Germinal center (tissue), 1 donor: ENCODE measurements at regions not wholly inside any gene's neighbourhood (a gene's known extent, or its start where the extent isn't known, plus 50 kb on each side); places are given as distances from the start of the nearest gene placed in this dataset.
"Not testable (repeated sequence)": the region's sequence is repeated elsewhere in the genome, so short reads cannot be mapped to it uniquely, and the experiment has no call there.

Experiments used
- DNase-seq: peaks from one replicate; pipeline ENCODE4 v3.0.0; 2012; ENCODE audit warnings: mixed read lengths, low spot score

DNA sequence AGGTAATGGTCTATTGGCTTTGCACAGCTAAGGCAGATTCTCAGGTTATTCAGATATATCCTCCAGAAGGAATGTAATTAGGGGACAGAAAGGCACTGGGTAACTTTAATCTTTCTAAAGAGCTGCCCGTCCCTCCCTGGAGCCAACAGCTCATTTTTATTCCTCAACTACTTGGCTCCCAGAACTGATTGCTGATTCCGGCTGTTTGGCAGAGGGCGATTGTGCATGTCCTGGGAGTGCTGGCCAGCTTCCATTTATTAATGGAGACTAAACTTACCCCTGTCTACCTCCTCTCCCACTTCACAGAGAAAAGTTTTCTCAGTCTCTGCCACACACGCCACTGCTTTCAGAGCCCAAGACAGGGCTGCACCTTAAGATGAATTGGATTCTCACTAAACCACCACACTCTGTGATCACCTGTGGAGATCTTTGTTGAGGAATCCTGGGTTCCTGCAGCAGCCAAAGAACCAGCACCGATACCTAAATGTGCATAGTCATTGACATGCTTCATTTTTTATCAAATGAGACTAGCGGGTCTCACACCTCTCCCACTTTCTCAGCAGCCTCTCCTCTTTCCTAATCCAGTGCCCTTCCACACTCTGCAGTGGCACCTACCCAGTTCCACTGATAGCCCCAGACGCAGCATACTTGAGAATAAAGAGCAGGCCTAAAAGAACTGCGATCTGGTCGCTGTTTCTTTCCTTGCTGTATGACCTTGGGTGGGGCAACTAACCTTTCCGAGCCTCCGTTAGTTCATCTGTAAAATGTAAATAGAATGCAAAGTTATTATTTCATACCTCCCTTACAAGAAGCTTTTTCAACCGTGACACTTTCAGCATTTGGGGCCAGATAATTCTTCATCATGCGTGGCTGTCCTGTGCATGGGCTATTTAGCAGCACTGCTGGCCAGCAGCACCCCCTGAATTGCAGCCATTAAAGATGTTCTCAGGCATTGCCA is 648.7 kb downstream of the UQCRFS1 start:
- no peak for DNase-seq

DNA sequence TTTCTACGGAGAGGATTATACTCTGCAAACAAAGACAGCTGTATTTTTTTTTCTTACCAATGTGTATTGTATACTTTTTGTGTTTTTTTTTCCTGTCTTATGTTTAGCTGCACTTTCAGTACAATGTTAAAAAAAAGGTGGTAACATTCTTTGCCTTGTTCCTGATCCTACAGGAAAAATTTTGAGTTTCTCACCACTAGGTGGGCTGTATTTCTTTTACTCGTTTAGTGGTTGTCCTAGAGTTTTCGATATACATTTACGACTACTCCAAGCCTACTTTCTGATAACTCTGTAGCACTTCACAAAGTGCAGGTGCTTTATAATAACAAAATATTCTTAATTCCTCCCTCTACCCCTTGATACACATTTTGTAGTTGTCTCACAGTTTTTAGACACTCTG is 652.2 kb downstream of the UQCRFS1 start:
- no peak for DNase-seq

DNA sequence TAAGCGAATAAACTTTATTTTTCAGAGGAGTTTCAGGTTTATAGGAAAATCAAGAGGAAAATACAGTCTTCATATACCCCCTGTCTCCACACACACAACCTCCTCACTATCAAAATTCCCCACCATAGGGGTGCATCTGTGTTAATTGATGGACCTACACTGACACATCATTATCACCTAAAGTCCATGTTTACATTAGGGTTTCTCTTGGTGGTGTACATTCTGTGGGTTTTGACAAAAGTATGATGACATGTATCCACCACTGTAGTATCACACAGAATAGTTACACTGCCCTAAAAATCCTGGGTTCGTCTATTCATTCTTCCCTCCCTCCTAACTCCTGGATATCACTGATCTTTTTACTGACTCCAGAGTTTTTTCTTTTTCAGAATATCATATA is 654.2 kb downstream of the UQCRFS1 start:
- DNase-seq: no peak

GRCh38 chr19:28556371-28556770 is 656.6 kb downstream of the UQCRFS1 start:
- DNase-seq: no peak

DNA sequence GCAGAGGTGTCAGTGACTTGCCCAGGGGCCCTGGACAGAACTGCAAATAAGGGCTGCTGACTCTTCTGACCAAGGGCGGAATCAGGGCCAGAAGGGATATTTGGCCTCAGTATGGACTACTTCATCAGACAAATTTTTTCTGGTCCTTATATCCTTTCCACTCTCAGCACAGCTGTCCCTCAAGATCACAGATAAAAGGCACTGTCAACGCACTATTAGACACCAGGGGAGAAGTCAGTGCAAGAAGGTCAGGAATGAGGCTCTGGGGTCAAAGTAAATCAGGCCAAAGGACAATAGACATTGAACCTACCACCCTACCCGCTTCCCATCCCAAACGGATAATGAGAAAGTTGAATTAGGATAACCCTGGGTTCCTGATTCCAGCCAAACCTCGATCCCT is 657.6 kb downstream of the UQCRFS1 start:
- DNase-seq: no peak

DNA sequence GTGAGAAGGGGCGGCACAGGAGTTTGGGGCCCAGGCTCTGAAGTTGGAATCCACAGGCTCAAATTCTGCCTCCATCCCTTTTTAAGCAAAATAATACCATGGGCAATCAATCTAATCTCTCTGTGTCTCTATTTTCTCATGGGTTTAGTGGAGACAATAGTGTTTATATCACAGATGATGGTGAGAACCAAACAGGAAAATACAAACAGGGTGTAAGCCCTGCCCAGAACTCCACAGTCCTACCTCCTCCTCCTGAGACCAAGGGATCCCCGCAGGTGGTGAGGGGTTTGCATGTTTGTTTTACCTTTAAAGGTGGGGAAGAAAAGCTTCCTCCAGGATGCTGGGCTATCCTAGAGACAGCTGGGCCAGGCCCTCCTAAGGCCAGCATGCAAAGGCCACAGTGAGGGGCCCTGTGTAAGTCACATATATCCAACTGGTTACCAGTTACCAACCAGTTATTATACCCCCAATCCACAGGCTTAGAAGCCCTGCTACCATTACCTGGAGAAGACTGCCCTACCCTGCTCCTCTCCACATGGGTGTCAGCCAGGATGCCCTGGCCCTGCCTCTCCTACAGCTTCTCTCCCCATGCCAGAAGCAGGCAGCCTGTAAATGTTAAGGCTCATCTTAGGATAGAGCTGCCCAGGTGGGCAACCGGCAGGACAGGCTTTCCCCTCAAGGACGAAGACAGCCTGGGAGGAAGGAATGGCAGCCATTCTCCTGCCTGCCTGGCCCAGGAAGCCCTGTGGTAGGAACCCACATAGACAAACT is 658.4 kb downstream of the UQCRFS1 start:
- no peak for DNase-seq

- no peak for DNase-seq
Observed at GRCh38 chr19:28553764-28554163, 659.2 kb downstream of the UQCRFS1 start.

DNA sequence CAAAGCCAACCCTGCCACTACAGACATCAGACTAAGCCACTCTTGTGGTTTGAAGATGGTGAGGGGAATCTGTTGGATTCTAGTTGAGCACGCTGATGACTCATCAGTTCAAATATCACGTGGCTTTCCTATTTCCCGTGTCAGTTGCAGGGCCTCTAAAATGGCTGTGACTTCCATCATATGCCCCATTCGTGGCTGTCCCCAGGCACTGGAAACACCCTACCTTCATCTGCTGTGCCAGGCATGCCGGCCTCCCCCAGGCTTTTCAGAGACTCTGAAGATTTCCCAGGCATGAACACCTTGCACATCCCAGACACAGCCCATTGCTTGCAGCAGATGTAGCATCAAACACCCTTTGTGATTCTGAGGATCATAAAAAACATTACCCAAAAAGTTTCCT is 659.9 kb downstream of the UQCRFS1 start:
- no peak for DNase-seq

DNA sequence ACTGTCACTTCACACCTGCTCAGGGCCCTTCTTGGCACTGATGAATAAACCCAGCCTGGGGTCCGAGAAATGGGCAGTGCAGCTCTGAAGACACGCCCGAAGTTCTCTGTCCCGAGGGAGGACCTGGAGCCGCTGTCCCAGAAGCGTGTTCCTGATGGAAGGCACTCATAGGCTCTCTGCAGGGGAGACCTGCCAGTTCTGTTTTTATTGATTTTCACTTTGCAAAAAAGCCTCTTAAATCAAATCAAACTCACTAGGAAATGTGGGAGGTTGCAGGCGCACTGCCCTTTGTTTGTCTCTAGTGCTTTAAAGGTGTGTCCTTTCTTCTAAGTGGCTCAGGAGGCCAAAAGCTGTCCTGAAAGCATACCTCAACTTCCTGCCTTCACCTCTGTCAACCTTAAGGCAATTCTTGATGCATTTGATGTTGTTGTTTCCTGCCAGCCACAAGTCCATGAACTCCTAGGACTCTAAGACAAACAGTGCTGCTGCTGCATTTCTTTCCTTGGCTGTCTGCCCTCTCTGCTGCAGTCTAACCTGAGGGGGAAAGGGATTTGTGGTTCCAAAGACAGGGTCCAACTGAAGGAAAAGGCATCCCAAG is 663.2 kb downstream of the UQCRFS1 start:
- DNase-seq: no peak

- DNase-seq: no peak
Observed at GRCh38 chr19:28546148-28546685, 666.7 kb downstream of the UQCRFS1 start.

DNA sequence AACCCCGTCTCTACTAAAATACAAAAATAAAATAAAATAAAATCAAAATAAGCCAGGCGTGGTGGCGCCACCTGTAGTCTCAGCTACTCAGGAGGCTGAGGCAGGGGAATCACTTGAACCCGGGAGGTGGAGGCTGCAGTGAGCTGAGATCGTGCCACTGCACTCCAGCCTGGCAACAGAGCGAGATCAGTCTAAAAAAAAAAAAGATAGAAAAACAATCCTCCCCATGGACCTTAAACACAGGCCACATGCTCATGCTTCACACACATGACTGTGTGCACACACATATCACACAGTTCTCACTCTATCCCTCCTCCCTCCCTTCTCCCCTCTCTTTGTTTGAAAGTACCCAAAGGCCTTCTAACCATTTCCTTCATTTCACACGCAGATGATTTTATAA is 667.6 kb downstream of the UQCRFS1 start:
- DNase-seq: not testable (repeated sequence)

DNA sequence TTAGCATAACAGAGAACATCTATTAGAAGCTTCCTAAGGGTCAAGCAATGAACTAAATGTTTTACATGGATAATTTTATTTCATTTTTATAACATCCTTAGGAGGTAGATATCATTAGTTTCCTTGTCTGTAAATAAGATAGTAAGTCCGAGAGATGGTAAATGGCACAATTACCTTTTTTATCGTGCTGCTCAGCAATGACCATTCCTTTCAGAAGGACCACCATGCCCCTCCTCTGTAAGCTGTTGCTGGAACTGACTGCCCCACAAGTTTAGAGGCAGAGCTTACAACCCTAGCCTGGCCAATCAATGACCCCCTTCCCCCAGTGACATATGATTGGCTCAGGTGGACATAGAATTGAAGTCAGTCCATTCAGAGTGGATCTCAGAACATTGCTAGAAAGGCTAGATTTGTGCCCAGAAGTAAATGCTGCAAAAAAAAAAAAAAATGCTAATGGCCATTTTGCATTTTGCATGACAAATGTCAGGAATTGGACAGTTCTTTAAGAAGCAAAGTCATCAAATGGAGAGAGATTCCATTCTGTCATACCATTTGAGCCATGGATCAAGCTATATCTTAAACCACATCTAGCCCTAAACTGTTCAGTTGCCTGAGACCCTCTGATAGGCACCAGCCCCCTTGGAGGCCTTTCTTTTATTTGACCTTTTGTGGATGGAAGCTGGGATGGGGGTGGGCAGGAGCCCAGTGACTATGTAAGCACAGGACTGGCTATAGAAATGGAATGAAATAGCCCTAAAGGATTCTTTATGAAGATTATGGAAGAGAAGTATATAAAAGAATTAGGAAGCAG is 668.3 kb downstream of the UQCRFS1 start:
- DNase-seq: no peak

DNA sequence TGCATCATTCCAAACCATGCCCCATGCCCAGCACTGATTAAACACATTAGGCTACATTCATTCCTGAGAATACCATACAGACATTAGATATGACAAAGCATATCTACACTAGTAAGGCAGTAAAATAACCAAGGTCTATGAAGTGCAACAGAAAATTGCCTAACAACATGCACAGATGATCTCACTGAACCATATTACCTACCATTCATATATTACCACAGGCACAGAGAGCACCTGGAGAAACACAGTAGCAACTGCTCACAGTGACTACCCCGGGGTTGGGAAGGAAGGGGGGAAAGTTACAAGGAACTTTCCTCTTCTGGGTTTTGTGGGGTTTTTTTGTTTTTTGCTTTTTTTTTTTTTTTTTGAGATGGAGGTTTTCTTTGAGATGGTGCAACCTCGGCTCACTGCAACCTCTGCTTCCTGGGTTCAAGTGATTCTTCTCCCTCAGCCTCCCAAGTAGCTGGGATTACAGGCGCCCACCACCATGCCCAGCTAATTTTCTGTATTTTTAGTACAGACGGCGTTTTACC is 669.6 kb downstream of the UQCRFS1 start:
- no peak for DNase-seq

DNA sequence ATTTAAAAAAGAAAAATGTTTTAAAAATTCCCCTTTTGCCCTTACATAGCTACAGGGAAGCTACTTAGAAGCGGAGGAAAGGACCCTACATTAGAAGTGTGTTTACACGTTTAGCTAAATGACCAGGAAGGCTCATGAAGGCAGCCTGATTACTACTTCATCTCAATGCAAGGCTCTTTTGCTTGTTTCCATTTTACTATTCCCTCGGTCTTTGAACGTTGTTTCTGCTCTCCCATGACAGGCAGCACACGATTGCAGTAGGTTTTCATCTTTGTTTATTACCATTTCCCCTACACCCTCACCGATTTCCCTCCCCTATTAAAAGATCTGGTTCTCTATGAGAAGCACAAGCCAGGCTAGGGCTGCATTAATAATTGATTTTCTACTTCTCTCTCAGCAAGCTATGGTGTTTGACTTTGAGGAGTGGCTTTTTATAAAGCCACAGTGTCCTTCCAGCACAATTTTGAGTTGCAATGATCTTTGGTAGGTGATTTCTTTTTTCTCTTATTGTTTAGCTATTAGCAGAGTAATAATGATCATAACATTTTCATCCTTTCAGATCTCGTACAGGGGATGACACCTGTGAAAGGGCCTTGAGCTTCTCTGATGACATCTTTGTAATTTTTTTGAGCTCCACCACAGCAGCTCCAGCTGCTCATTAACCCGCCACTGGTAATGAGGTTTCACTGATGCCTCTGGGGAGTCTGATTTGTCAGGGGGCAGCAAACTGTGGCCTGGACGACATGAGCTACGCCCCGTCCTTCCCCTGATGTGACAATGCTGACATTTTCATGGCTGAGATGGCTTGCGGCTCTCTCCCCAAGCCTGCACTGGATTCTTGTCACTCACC is 670.3 kb downstream of the UQCRFS1 start:
- DNase-seq: no peak

DNA sequence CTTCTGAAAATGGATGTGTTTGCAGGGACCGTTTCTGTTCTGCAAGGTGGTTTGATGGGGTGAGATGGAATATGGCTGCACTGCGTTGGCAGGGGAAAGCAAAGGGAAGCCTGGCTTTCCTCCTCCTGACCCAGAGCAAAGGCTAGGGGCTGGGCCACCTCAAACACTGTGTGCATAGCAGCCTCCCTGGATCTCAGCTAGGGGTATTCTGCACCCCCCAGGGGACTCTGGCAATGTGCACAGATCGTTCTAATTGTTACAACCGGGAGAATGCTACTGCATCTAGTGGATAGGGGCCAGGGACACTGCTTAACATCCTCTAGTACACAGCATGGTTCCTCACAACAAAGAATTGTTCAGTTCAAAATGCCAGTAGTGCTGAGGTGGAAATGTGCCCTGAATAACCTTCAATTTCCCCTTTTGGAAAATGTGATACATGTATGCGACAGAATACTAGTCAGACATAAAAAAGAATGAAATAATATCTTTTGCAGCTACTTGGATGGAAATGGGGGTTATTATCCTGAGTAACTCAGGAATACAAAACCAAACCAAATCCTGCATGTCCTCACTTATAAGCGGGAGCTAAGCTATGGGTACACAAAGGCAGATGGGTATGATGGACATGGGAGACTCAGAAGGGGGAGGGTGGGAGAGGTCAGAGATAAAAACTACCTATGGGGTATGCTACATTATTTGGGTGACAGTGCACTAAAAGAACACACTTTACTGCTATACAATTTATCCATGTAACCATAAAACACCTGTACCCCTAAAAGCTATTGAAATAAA is 671.2 kb downstream of the UQCRFS1 start:
- DNase-seq: no peak

- no peak for DNase-seq
Observed at GRCh38 chr19:28541029-28541428, 671.9 kb downstream of the UQCRFS1 start.

- not testable (repeated sequence) for DNase-seq
Observed at GRCh38 chr19:28540385-28540784, 672.6 kb downstream of the UQCRFS1 start.

GRCh38 chr19:28539759-28540158 is 673.2 kb downstream of the UQCRFS1 start:
- no peak for DNase-seq

- DNase-seq: not testable (repeated sequence)
Observed at GRCh38 chr19:28538579-28538978, 674.4 kb downstream of the UQCRFS1 start.

DNA sequence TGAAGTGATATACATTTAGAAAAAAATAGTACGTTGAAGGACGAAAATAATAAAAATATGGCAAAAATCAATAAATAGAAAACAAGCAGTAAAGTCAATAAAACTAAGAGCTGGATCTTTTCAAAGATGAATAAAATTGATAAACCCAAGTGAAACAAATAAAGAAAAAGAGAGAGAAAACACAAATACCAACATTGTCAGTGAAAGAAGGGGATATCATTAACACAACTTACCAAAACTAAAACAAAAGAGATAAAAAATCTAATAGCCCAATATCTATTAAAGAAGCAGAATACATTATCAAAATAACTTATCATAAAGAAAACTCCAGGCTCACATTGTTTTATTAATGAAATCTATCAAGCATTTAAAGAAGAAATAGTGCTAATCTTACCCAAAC is 675.1 kb downstream of the UQCRFS1 start:
- no peak for DNase-seq
